ENCODE measurements at regions not wholly inside any gene's neighbourhood (a gene's known extent, or its start where the extent isn't known, plus 50 kb on each side); places are given as distances from the start of the nearest gene placed in this dataset.

DNA sequence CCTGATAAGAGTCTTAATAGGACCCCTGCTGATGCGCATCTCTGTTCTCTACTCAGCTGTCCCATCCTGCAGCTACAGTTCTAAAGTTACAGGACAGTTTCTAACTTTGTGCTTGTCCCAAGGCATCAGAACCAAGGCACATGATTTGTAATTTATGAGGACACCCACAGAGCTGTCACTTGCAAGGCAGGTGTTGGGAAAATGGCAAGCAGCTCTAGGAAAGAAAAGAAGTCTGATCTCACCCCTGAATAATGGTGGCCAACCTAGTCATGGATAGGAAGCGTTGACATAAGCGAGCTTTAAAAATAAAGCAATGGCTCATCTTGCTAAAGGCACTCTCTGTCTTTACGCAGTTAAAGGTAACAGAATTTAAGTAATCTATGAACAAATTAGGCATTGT is 127.6 kb upstream of the VGLL2 start:
- H3K4me3 Mint-ChIP-seq: no peak overlapping the region
- no peak overlapping the region for H3K27ac Mint-ChIP-seq
- peaks cover 4% of the 10 kb centered on the region; the same call in 1 of the 2 replicates for H3K36me3 Mint-ChIP-seq (ENCODE audit: low read depth)
- peaks cover 14% of the 10 kb centered on the region for H3K9me3 Mint-ChIP-seq
- H3K27me3 Mint-ChIP-seq (ENCODE audit: insufficient read depth): no peaks in the 10 kb centered on the region; the same call in 1 of the 2 replicates
- no peaks in the 10 kb centered on the region for H3K4me1 Mint-ChIP-seq (ENCODE audit: low read depth)
- TF ChIP-seq, protein P1, sequence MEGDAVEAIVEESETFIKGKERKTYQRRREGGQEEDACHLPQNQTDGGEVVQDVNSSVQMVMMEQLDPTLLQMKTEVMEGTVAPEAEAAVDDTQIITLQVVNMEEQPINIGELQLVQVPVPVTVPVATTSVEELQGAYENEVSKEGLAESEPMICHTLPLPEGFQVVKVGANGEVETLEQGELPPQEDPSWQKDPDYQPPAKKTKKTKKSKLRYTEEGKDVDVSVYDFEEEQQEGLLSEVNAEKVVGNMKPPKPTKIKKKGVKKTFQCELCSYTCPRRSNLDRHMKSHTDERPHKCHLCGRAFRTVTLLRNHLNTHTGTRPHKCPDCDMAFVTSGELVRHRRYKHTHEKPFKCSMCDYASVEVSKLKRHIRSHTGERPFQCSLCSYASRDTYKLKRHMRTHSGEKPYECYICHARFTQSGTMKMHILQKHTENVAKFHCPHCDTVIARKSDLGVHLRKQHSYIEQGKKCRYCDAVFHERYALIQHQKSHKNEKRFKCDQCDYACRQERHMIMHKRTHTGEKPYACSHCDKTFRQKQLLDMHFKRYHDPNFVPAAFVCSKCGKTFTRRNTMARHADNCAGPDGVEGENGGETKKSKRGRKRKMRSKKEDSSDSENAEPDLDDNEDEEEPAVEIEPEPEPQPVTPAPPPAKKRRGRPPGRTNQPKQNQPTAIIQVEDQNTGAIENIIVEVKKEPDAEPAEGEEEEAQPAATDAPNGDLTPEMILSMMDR (IDR thresholded peaks at IDR 0.05): no peak
- no peak for DNase-seq

DNA sequence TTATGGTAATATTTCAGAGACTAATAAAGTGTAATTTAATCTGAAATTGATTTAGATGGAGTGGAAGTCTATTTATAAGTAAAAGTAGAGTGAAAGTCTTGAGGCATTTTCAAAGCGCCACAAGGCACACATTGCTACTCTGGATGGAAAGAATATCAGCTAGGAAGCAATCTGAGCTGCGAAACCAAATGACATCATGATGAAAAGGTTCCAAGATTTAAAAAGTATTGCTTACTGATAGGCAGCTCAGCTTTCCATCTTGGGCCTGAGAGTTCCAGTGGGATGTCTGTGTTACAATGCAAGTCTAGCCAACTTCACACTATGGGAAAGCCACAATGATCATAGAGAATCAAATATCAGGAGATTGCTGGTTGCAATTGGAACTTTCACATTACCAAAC is 126.9 kb upstream of the VGLL2 start:
- Mint-ChIP-seq H3K4me1 (ENCODE audit: low read depth) (no peaks in the 10 kb centered on the region), H3K9me3 (peaks cover 16% of the 10 kb centered on the region), H3K27me3 (ENCODE audit: insufficient read depth) (no peaks in the 10 kb centered on the region; the same call in 1 of the 2 replicates), H3K4me3 (no peak overlapping the region), H3K27ac (no peak overlapping the region), H3K36me3 (ENCODE audit: low read depth) (peaks cover 4% of the 10 kb centered on the region; the same call in 1 of the 2 replicates)
- no peak for DNase-seq
- TF ChIP-seq, protein P1 (IDR thresholded peaks at IDR 0.05): no peak

DNA sequence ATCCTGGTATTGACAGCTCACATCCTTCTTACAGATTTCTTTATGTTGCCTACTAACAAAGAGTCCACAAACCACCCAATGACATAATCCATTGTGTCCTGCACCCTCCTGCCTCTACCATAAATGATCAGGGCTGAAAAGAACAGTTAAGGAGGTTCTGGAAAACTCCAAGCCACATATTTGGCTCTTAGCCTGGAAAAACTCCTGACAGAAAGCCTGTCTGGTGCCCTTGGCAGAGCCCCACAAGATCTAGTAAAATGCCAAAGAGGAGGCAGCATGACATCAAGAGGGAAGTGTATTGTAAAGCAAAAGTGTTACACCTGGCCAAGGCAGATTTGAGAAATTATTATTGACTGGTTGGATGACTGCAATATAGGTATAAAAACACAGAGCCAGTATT is 126.4 kb upstream of the VGLL2 start:
- peaks cover 18% of the 10 kb centered on the region for H3K9me3 Mint-ChIP-seq
- H3K27ac Mint-ChIP-seq: no peak overlapping the region
- H3K36me3 Mint-ChIP-seq (ENCODE audit: low read depth): peaks cover 4% of the 10 kb centered on the region; the same call in 1 of the 2 replicates
- DNase-seq: no peak
- no peaks in the 10 kb centered on the region for H3K4me1 Mint-ChIP-seq (ENCODE audit: low read depth)
- H3K4me3 Mint-ChIP-seq: no peak overlapping the region
- TF ChIP-seq, protein P1 (IDR thresholded peaks at IDR 0.05): no peak
- H3K27me3 Mint-ChIP-seq (ENCODE audit: insufficient read depth): no peaks in the 10 kb centered on the region

DNA sequence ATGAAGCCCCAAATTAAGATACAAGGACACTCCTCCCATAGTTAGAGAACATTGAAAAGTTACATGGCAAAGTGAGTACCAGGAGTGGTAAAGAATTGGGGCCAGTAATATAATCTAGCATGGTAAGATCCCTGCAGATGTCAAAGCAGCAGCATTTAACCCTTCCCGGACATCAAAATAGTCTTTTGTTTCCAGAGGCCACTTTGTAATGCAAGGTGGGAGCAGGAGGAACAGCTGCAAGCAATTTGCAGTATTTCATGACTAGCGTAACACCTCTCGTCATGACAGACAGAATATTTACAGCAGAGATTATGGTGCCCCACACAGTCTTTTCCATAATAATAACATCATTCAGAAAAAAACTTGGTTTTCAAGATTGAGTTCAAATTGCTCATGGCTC is 123.2 kb upstream of the VGLL2 start:
- peaks cover 13% of the 10 kb centered on the region for H3K36me3 Mint-ChIP-seq (ENCODE audit: low read depth)
- no peak for DNase-seq
- TF ChIP-seq, protein P1 (IDR thresholded peaks at IDR 0.05): no peak
- H3K27ac Mint-ChIP-seq: no peak overlapping the region
- H3K9me3 Mint-ChIP-seq: peaks cover 38% of the 10 kb centered on the region
- H3K4me3 Mint-ChIP-seq: no peak overlapping the region
- no peaks in the 10 kb centered on the region for H3K27me3 Mint-ChIP-seq (ENCODE audit: insufficient read depth)
- H3K4me1 Mint-ChIP-seq (ENCODE audit: low read depth): no peaks in the 10 kb centered on the region

DNA sequence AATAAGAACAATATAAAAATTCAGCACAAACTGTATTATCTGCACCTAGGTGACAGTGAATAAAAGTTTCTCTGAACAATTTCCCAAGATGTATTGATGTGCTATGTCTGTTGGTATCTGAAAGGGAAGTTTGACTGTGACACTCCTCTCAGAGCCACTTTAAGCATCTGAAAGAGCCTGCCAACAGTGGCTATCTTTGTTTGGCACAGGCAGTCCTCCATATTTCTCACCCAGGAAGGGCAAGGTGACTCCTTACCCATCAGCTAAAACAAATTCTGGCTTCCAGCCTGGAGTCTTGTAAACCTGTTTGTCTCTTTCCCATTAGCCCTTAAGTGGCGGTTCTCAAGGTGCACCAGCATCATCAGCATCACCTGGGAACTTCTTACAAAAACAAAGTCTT is 122.4 kb upstream of the VGLL2 start:
- H3K4me3 Mint-ChIP-seq: no peak overlapping the region
- H3K9me3 Mint-ChIP-seq: peaks cover 33% of the 10 kb centered on the region
- peaks cover 8% of the 10 kb centered on the region; the same call in 1 of the 2 replicates for H3K36me3 Mint-ChIP-seq (ENCODE audit: low read depth)
- DNase-seq: no peak
- H3K27ac Mint-ChIP-seq: no peak overlapping the region
- no peaks in the 10 kb centered on the region for H3K4me1 Mint-ChIP-seq (ENCODE audit: low read depth)
- no peaks in the 10 kb centered on the region for H3K27me3 Mint-ChIP-seq (ENCODE audit: insufficient read depth)
- TF ChIP-seq, protein P1 (IDR thresholded peaks at IDR 0.05): no peak

DNA sequence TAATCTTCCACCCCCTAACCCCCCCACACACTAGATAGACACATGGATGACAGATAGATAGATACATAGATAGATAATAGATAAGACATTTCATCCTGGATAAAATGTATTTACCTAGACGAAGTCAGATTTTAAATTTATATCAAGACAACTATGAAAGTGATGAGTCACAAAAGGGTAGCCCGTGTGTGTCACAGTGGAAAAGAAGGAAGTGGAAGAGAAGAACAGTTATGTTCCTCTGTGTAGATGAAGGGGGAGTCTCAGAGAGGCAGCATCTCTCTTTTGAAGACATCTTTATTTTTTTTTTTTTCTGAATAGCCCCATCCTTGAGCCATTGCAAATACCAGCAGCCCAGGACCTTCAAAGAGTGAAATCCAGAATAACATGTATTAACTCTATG is 121.7 kb upstream of the VGLL2 start:
- TF ChIP-seq, protein P1 (IDR thresholded peaks at IDR 0.05): no peak
- H3K9me3 Mint-ChIP-seq: peaks cover 35% of the 10 kb centered on the region
- H3K4me3 Mint-ChIP-seq: no peak overlapping the region
- no peak for DNase-seq
- H3K27me3 Mint-ChIP-seq (ENCODE audit: insufficient read depth): no peaks in the 10 kb centered on the region
- no peak overlapping the region for H3K27ac Mint-ChIP-seq
- H3K4me1 Mint-ChIP-seq (ENCODE audit: low read depth): no peaks in the 10 kb centered on the region
- peaks cover 8% of the 10 kb centered on the region; the same call in 1 of the 2 replicates for H3K36me3 Mint-ChIP-seq (ENCODE audit: low read depth)
